ENCODE measurements at regions not wholly inside any gene's neighbourhood (a gene's known extent, or its start where the extent isn't known, plus 50 kb on each side); places are given as distances from the start of the nearest gene placed in this dataset.
"Not testable (repeated sequence)": the region's sequence is repeated elsewhere in the genome, so short reads cannot be mapped to it uniquely, and the experiment has no call there.

DNA sequence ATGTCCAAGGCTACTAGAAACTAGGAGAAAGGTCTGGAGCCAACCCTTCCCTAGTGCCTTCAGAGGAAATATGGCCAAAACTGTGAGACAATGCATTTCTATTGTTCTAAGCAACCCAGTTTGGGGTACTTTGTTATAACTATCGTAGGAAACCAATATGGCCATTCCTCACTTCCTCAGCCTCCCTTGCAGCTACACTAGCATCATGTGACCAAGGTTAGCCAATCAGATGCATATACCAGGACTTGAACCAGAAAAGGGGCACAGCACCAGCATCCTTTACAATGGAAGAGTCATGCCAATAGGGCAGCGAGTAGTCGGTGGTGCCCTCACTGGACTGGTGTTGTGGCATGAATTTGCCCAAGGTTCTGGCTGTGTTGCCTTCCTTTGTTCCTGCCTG is 464.0 kb downstream of the TMEM114 start:
- DNase-seq (ENCODE audit: low read depth), result no peak
- TF ChIP-seq, protein P1, sequence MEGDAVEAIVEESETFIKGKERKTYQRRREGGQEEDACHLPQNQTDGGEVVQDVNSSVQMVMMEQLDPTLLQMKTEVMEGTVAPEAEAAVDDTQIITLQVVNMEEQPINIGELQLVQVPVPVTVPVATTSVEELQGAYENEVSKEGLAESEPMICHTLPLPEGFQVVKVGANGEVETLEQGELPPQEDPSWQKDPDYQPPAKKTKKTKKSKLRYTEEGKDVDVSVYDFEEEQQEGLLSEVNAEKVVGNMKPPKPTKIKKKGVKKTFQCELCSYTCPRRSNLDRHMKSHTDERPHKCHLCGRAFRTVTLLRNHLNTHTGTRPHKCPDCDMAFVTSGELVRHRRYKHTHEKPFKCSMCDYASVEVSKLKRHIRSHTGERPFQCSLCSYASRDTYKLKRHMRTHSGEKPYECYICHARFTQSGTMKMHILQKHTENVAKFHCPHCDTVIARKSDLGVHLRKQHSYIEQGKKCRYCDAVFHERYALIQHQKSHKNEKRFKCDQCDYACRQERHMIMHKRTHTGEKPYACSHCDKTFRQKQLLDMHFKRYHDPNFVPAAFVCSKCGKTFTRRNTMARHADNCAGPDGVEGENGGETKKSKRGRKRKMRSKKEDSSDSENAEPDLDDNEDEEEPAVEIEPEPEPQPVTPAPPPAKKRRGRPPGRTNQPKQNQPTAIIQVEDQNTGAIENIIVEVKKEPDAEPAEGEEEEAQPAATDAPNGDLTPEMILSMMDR (IDR thresholded peaks at IDR 0.05; ENCODE audit: insufficient read depth, low read depth, low read length, missing control alignments), result no peak

DNA sequence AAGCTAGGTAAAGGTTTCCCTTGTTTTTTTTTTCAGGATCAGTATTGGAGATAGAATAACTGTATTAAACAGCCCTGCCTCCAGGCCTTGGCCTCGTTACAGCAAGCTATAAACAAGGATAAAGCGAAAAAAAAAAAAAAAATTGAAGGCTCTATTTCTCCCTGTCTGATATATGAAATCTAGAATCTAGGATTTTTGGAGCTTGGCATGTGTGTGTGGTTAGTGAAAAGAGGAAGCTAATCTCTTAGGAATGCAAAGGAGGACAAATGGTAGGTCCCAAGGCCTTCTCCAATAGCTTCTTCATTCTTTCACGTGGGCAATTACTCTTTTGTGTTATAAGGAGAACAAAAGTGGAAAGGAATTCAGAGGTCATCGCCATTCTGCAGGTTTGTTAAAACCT is 470.3 kb downstream of the TMEM114 start:
- H3K4me3 ChIP-seq (ENCODE audit: low read length), result no peak overlapping the region
- TF ChIP-seq, protein P1 (IDR thresholded peaks at IDR 0.05; ENCODE audit: insufficient read depth, low read depth, low read length, missing control alignments), result no peak
- no peak for DNase-seq (ENCODE audit: low read depth)

More for the DNA sequence above, 464.0 kb downstream of the TMEM114 start:
- no peak overlapping the region for H3K4me3 ChIP-seq (ENCODE audit: low read length)

- no peak for DNase-seq (ENCODE audit: low read depth)
- TF ChIP-seq, protein P1 (IDR thresholded peaks at IDR 0.05; ENCODE audit: insufficient read depth, low read depth, low read length, missing control alignments), result no peak
- no peak overlapping the region for H3K4me3 ChIP-seq (ENCODE audit: low read length)
Measured at GRCh38 chr16:8115814-8116213, 474.5 kb downstream of the TMEM114 start.

GRCh38 chr16:8114941-8115340 is 475.4 kb downstream of the TMEM114 start:
- not testable (repeated sequence) for H3K4me3 ChIP-seq (ENCODE audit: low read length); DNase-seq (ENCODE audit: low read depth)

DNA sequence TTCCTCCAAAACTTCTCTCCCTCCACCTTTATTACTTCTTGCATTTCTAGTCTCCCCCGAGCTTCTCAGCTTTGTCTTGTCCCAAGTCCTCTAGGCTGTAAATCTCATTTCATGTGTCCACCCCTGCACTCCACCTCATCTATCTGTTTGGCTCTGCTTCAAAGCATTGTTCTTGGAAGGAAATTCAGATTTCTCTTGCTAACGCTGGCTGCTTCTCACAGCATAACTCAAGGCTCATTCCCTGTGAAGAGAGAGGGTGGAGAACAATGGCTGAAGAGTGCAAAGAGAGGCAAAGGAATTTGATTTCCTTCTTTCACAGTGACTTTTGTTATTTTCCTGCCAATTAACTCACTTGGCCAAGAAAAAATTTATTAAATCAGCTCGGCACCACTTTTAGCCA is 476.5 kb downstream of the TMEM114 start:
- TF ChIP-seq, protein P1 (IDR thresholded peaks at IDR 0.05; ENCODE audit: insufficient read depth, low read depth, low read length, missing control alignments), result no peak
- no peak for DNase-seq (ENCODE audit: low read depth)

GRCh38 chr16:8110572-8111514 is 479.5 kb downstream of the TMEM114 start:
- TF ChIP-seq, protein P1 (IDR thresholded peaks at IDR 0.05; ENCODE audit: insufficient read depth, low read depth, low read length, missing control alignments), result no peak
- H3K4me3 ChIP-seq (ENCODE audit: low read length), result no peak overlapping the region
- no peak for DNase-seq (ENCODE audit: low read depth)

More for the DNA sequence above, 476.5 kb downstream of the TMEM114 start:
- H3K4me3 ChIP-seq (ENCODE audit: low read length), result no peak overlapping the region

DNA sequence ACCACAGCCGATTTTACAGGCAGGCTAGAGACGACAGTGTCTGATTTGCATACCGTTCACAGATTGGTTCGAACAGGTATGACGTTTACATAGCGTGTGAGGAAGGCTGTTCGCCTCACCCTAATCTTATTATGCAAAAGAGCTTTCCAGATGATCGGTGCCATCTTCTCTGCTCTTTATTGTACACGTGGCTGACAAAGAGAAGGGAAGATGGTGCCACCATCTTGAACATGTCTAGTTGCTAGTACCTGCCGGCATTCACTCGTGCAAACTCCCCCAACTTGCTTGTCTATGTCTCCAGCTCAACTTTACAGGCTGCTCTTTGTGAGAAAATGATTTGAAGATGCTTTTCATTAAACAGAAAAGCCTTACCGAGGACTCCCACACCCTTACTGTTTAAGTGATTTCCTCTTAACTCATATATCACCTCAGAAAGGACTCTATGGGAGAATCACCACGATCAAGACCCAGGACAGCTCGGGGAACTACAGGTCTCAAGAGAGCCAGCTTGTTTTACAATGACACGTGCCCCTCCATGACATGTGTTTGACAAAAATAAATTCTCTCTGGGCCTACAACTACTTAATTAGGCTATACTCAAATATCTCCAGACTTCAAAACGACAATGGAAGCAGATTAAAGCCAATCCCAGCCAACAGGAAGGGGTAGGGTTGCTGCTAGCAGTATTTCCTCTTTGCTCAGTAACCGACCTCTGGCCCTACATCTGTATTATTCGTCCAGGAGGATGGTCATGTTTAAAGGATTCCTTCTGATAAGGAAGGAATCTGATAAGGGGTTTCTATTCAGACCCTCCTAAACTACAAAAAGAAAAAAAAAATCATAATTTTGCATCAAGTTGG is 480.6 kb downstream of the TMEM114 start:
- no peak overlapping the region for H3K4me3 ChIP-seq (ENCODE audit: low read length)
- DNase-seq (ENCODE audit: low read depth), result no peak
- TF ChIP-seq, protein P1 (IDR thresholded peaks at IDR 0.05; ENCODE audit: insufficient read depth, low read depth, low read length, missing control alignments), result no peak
